ENCODE measurements at regions not wholly inside any gene's neighbourhood (a gene's known extent, or its start where the extent isn't known, plus 50 kb on each side); places are given as distances from the start of the nearest gene placed in this dataset.

- no peak for TF ChIP-seq ZNF658 (tag by site-specific recombination; IDR thresholded peaks at IDR 0.05)
- TF ChIP-seq ZNF571 (tag by site-specific recombination; IDR thresholded peaks at IDR 0.05), result no peak
- no peak for TF ChIP-seq ZNF223 (tag by site-specific recombination; IDR thresholded peaks at IDR 0.05)
- no peak for TF ChIP-seq ZNF544 (tag by site-specific recombination; IDR thresholded peaks at IDR 0.05)
- CTCF ChIA-PET, result no interaction called here
- POLR2A ChIA-PET, result no interaction called here
Measured at GRCh38 chr9:2425676-2426075, 195.9 kb upstream of the VLDLR start.

DNA sequence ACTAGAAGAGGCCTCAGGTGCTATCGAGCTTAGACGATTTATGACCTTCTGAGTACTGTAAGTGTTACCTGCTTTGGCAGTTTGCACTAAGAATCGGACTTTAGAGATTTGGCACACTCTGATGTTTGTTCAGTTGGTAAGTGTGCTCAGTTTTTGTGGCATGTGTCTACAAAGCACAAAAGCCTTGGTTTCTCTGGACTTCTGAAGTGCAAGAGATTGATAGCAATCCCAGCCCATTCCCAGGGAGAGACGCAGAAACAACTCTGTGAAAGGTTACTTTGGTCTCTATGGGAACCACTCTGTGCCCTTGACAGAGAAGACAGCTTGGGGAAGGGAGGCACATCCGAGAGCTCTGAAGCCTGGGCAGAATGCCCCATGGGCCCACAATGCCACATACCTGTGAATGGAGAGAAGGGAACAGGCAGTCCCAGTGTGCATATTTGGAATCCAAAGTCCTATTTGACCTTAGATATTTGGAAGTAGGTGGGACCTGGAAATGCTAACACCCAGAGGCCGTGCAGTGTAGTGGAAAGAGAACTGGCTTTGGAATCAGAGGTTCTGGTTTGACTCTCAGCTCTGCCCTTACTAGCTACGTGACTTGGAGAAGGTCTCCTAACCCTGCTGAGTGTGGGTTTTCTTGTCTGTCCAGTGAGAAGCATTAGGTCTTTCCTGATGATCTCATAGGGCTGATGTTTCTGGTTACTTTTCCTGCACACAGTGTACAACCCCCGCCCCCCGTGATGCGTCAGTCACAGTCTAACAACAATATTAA is 194.3 kb upstream of the VLDLR start:
- H3K27ac ChIP-seq (ENCODE audit: extremely low read depth, low read depth, low read length), result no peak overlapping the region
- POLR2A ChIA-PET, result no interaction called here
- TF ChIP-seq ZNF610 (tag by site-specific recombination; IDR thresholded peaks at IDR 0.05; ENCODE audit: borderline replicate concordance), result no peak
- TF ChIP-seq ZXDB (tag by site-specific recombination; IDR thresholded peaks at IDR 0.05), result no peak
- TF ChIP-seq, protein P1, sequence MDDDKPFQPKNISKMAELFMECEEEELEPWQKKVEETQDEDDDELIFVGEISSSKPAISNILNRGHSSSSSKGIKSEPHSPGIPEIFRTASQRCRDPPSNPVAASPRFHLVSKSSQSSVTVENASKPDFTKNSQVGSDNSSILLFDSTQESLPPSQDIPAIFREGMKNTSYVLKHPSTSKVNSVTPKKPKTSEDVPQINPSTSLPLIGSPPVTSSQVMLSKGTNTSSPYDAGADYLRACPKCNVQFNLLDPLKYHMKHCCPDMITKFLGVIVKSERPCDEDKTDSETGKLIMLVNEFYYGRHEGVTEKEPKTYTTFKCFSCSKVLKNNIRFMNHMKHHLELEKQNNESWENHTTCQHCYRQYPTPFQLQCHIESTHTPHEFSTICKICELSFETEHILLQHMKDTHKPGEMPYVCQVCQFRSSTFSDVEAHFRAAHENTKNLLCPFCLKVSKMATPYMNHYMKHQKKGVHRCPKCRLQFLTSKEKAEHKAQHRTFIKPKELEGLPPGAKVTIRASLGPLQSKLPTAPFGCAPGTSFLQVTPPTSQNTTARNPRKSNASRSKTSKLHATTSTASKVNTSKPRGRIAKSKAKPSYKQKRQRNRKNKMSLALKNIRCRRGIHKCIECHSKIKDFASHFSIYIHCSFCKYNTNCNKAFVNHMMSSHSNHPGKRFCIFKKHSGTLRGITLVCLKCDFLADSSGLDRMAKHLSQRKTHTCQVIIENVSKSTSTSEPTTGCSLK (tag by site-specific recombination; IDR thresholded peaks at IDR 0.05), result no peak
- TF ChIP-seq SP7 (tag by site-specific recombination; IDR thresholded peaks at IDR 0.05), result no peak
- no peak for TF ChIP-seq ZBTB11 (tag by site-specific recombination; conservative IDR thresholded peaks at IDR 0.05; ENCODE audit: low read depth)
- TF ChIP-seq SCRT1 (tag by site-specific recombination; IDR thresholded peaks at IDR 0.05; ENCODE audit: borderline replicate concordance), result no peak
- TF ChIP-seq, protein P2, sequence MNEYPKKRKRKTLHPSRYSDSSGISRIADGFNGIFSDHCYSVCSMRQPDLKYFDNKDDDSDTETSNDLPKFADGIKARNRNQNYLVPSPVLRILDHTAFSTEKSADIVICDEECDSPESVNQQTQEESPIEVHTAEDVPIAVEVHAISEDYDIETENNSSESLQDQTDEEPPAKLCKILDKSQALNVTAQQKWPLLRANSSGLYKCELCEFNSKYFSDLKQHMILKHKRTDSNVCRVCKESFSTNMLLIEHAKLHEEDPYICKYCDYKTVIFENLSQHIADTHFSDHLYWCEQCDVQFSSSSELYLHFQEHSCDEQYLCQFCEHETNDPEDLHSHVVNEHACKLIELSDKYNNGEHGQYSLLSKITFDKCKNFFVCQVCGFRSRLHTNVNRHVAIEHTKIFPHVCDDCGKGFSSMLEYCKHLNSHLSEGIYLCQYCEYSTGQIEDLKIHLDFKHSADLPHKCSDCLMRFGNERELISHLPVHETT (tag by site-specific recombination; IDR thresholded peaks at IDR 0.05), result no peak
- TF ChIP-seq, protein P3, sequence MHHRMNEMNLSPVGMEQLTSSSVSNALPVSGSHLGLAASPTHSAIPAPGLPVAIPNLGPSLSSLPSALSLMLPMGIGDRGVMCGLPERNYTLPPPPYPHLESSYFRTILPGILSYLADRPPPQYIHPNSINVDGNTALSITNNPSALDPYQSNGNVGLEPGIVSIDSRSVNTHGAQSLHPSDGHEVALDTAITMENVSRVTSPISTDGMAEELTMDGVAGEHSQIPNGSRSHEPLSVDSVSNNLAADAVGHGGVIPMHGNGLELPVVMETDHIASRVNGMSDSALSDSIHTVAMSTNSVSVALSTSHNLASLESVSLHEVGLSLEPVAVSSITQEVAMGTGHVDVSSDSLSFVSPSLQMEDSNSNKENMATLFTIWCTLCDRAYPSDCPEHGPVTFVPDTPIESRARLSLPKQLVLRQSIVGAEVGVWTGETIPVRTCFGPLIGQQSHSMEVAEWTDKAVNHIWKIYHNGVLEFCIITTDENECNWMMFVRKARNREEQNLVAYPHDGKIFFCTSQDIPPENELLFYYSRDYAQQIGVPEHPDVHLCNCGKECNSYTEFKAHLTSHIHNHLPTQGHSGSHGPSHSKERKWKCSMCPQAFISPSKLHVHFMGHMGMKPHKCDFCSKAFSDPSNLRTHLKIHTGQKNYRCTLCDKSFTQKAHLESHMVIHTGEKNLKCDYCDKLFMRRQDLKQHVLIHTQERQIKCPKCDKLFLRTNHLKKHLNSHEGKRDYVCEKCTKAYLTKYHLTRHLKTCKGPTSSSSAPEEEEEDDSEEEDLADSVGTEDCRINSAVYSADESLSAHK (tag by site-specific recombination; IDR thresholded peaks at IDR 0.05), result no peak
- no peak for TF ChIP-seq ZNF10 (tag by site-specific recombination; IDR thresholded peaks at IDR 0.05)
- no peak for TF ChIP-seq KLF16 (tag by site-specific recombination; IDR thresholded peaks at IDR 0.05)
- no peak for TF ChIP-seq ZNF121 (tag by site-specific recombination; IDR thresholded peaks at IDR 0.05)
- no peak for TF ChIP-seq ZNF792 (tag by site-specific recombination; IDR thresholded peaks at IDR 0.05)
- TF ChIP-seq ZNF433 (tag by site-specific recombination; IDR thresholded peaks at IDR 0.05; ENCODE audit: low read depth), result no peak
- TF ChIP-seq GLI2 (tag by site-specific recombination; IDR thresholded peaks at IDR 0.05; ENCODE audit: borderline replicate concordance, low read depth), result no peak
- no peak for TF ChIP-seq ZNF341 (tag by site-specific recombination; IDR thresholded peaks at IDR 0.05; ENCODE audit: low read depth)
- TF ChIP-seq ZSCAN16 (tag by site-specific recombination; IDR thresholded peaks at IDR 0.05), result no peak

More at GRCh38 chr9:2425676-2426075, 195.9 kb upstream of the VLDLR start:
- Histone ChIP-seq H3K4me3 (ENCODE audit: low read depth, low read length) (no peak overlapping the region), H3K4me1 (ENCODE audit: control insufficient read depth, insufficient read depth, low read length) (no peaks in the 10 kb centered on the region), H3K9me3 (ENCODE audit: control insufficient read depth, insufficient read depth, low read depth, low read length) (no peaks in the 10 kb centered on the region), H3K36me3 (ENCODE audit: control insufficient read depth in 2 of 2, insufficient read depth in 1 of 2, low read length in 2 of 2) (no peaks in the 10 kb centered on the region), H3K27ac (ENCODE audit: extremely low read depth, low read depth, low read length) (no peak overlapping the region)

More for the DNA sequence above, 194.3 kb upstream of the VLDLR start:
- Histone ChIP-seq H3K36me3 (ENCODE audit: control insufficient read depth in 2 of 2, insufficient read depth in 1 of 2, low read length in 2 of 2) (no peaks in the 10 kb centered on the region), H3K9me3 (ENCODE audit: control insufficient read depth, insufficient read depth, low read depth, low read length) (no peaks in the 10 kb centered on the region), H3K4me1 (ENCODE audit: control insufficient read depth, insufficient read depth, low read length) (no peaks in the 10 kb centered on the region), H3K4me3 (ENCODE audit: low read depth, low read length) (no peak overlapping the region)
- CTCF ChIA-PET, result no interaction called here
